ENCODE measurements at regions not wholly inside any gene's neighbourhood (a gene's known extent, or its start where the extent isn't known, plus 50 kb on each side); places are given as distances from the start of the nearest gene placed in this dataset.
"Not testable (repeated sequence)": the region's sequence is repeated elsewhere in the genome, so short reads cannot be mapped to it uniquely, and the experiment has no call there.

- not testable (repeated sequence) for DNase-seq; H3K36me3 Mint-ChIP-seq; H3K4me1 Mint-ChIP-seq; H3K27ac Mint-ChIP-seq; H3K4me3 Mint-ChIP-seq; H3K9me3 Mint-ChIP-seq; ATAC-seq (replicated peaks)
- peaks cover 48 to 69% of the 10 kb centered on the region in 2 donors for H3K27me3 Mint-ChIP-seq
Observed at GRCh38 chr11:71152312-71153004, 99.9 kb downstream of the SHANK2 start.

GRCh38 chr11:71151561-71151960, 100.8 kb downstream of the SHANK2 start:
- peaks cover 0 to 3% of the 10 kb centered on the region in 2 donors for H3K36me3 Mint-ChIP-seq
- no peak overlapping the region for H3K27ac Mint-ChIP-seq
- H3K4me3 Mint-ChIP-seq = no peak overlapping the region
- peaks cover 48 to 65% of the 10 kb centered on the region in 2 donors for H3K27me3 Mint-ChIP-seq
- H3K4me1 Mint-ChIP-seq = peaks cover 0 to 9% of the 10 kb centered on the region in 2 donors
- ATAC-seq (replicated peaks) (no peak), DNase-seq (no peak)
- H3K9me3 Mint-ChIP-seq = peaks cover 0 to 1% of the 10 kb centered on the region in 2 donors

GRCh38 chr11:71150859-71151258, 101.5 kb downstream of the SHANK2 start:
- peaks cover 0 to 1% of the 10 kb centered on the region in 2 donors for H3K9me3 Mint-ChIP-seq
- DNase-seq = no peak
- H3K36me3 Mint-ChIP-seq = peaks cover 0 to 3% of the 10 kb centered on the region in 2 donors
- no peak overlapping the region for H3K4me3 Mint-ChIP-seq
- no peak overlapping the region for H3K27ac Mint-ChIP-seq
- no peak for ATAC-seq (replicated peaks)
- peaks cover 0 to 9% of the 10 kb centered on the region in 2 donors for H3K4me1 Mint-ChIP-seq
- peaks cover 47 to 58% of the 10 kb centered on the region in 2 donors for H3K27me3 Mint-ChIP-seq

DNA sequence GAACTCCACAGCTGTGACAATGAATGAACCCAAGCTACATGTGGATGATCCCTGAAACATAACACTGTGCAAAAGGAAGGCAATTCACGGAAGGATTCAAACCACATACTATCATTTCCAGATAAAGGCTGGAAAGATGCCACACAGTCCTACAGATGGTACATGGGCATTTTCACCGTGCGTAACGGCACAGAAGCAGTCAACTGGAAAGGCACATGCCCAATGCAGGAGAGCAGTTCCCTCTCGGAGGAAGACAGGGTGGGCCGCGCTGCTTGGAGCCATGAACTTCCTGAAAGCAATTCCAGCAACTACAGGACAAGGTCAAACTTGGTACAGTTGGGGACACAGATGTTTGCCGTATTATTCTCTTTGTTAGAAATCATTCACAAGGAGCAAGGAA, 103.7 kb downstream of the SHANK2 start:
- peaks cover 0 to 3% of the 10 kb centered on the region in 2 donors for H3K36me3 Mint-ChIP-seq
- H3K27me3 Mint-ChIP-seq = peaks cover 42 to 45% of the 10 kb centered on the region in 2 donors
- no peak overlapping the region for H3K27ac Mint-ChIP-seq
- no peak overlapping the region for H3K4me3 Mint-ChIP-seq
- ATAC-seq (replicated peaks) (no peak), DNase-seq (no peak)
- H3K9me3 Mint-ChIP-seq = peaks cover 0 to 1% of the 10 kb centered on the region in 2 donors
- H3K4me1 Mint-ChIP-seq = peaks cover 0 to 9% of the 10 kb centered on the region in 2 donors

DNA sequence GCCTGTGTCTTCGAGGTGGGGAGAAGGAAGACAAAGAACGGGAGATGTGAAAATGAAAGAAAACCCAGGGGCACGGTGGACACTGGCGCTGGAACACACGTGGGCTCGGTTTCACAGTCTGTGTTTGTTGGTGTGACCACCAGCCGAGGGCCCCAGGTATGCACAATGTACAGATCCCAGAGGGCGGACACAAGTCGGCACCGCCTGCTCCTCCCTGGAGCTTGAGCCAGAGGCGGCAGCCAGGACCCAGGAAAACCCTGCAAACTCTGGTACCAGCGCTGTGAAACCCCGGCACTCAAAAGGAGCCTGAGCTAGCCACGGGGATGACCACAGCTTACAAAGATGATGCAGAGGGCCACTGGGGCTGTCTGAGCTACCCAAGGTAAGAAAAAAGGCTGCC, 105.0 kb downstream of the SHANK2 start:
- peaks cover 0 to 1% of the 10 kb centered on the region in 2 donors for H3K9me3 Mint-ChIP-seq
- no peak overlapping the region for H3K4me3 Mint-ChIP-seq
- ATAC-seq (replicated peaks) (no peak), DNase-seq (no peak)
- peaks cover 0 to 2% of the 10 kb centered on the region in 2 donors for H3K4me1 Mint-ChIP-seq
- H3K36me3 Mint-ChIP-seq = peaks cover 0 to 3% of the 10 kb centered on the region in 2 donors
- H3K27ac Mint-ChIP-seq = no peak overlapping the region
- H3K27me3 Mint-ChIP-seq = peaks cover 36 to 38% of the 10 kb centered on the region in 2 donors

- H3K4me1 Mint-ChIP-seq = no peaks in the 10 kb centered on the region
- no peak overlapping the region for H3K4me3 Mint-ChIP-seq
- ATAC-seq (replicated peaks) = no peak
- H3K36me3 Mint-ChIP-seq = peaks cover 0 to 3% of the 10 kb centered on the region in 2 donors
- peaks cover 0 to 1% of the 10 kb centered on the region in 2 donors for H3K9me3 Mint-ChIP-seq
- H3K27me3 Mint-ChIP-seq = peaks cover 33 to 34% of the 10 kb centered on the region in 2 donors
- no peak for DNase-seq
- H3K27ac Mint-ChIP-seq = no peak overlapping the region
Observed at GRCh38 chr11:71146846-71147245, 105.5 kb downstream of the SHANK2 start.

- H3K9me3 Mint-ChIP-seq = peaks cover 0 to 1% of the 10 kb centered on the region in 2 donors
- no peak overlapping the region for H3K27ac Mint-ChIP-seq
- H3K4me3 Mint-ChIP-seq = no peak overlapping the region
- peaks cover 27% of the 10 kb centered on the region in 2 donors for H3K27me3 Mint-ChIP-seq
- no peaks in the 10 kb centered on the region for H3K4me1 Mint-ChIP-seq
- no peaks in the 10 kb centered on the region for H3K36me3 Mint-ChIP-seq
- DNase-seq = no peak
- no peak for ATAC-seq (replicated peaks)
Observed at GRCh38 chr11:71145988-71146824, 106.2 kb downstream of the SHANK2 start.

DNA sequence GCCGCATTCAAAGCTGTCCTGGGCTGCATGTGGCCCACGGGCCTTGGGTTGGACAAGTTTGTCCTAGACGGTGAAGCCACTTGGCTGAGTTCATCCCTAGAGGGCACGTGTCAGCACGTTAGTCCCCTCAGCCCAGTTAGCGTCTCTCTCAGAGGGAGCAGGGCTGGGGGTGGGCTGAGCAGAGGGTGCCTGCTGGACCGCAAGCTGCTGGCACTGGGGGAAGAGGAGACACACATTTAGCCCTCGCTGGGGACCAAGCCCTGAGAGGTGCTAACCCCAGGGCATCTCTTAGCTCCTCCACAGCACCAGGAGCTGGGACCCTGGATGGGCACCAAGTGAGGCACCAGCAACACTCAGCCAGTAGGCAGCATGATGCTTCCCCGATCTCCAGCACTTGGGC, 107.0 kb downstream of the SHANK2 start:
- H3K27ac Mint-ChIP-seq = no peak overlapping the region
- no peak for DNase-seq
- peaks cover 21 to 26% of the 10 kb centered on the region in 2 donors for H3K27me3 Mint-ChIP-seq
- H3K36me3 Mint-ChIP-seq = no peaks in the 10 kb centered on the region
- H3K9me3 Mint-ChIP-seq = peaks cover 0 to 1% of the 10 kb centered on the region in 2 donors
- ATAC-seq (replicated peaks) = no peak
- H3K4me1 Mint-ChIP-seq = no peaks in the 10 kb centered on the region
- no peak overlapping the region for H3K4me3 Mint-ChIP-seq

DNA sequence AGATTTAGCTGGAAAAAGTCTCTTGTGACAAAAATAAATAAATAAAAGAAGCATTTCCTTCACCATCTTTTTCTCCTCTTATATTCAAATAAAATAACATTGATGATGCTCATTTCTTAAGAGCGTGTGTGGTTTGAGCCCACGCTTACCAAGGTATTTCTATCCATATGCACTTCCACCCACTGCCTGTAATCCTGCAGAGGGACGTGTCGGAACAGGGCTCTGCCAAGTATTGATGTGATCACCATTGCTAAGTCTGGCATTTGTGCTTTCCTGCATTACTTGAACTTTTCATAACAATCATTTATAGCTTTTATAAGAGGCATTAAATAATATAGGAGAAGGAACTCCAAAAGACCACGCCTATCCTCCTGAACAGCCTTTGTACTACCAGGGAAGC, 107.6 kb downstream of the SHANK2 start:
- ATAC-seq (replicated peaks) (no peak), DNase-seq (no peak)
- Mint-ChIP-seq H3K27me3 (peaks cover 21 to 26% of the 10 kb centered on the region in 2 donors), H3K36me3 (no peaks in the 10 kb centered on the region), H3K9me3 (peaks cover 0 to 1% of the 10 kb centered on the region in 2 donors), H3K4me3 (no peak overlapping the region), H3K27ac (no peak overlapping the region), H3K4me1 (no peaks in the 10 kb centered on the region)

GRCh38 chr11:71144010-71144409, 108.4 kb downstream of the SHANK2 start:
- peaks cover 14 to 19% of the 10 kb centered on the region in 2 donors for H3K27me3 Mint-ChIP-seq
- ATAC-seq (replicated peaks) (no peak), DNase-seq (no peak)
- no peaks in the 10 kb centered on the region for H3K4me1 Mint-ChIP-seq
- no peaks in the 10 kb centered on the region for H3K36me3 Mint-ChIP-seq
- no peak overlapping the region for H3K27ac Mint-ChIP-seq
- H3K9me3 Mint-ChIP-seq = no peaks in the 10 kb centered on the region
- H3K4me3 Mint-ChIP-seq = no peak overlapping the region

GRCh38 chr11:71140206-71140919, 112.0 kb downstream of the SHANK2 start:
- ATAC-seq (replicated peaks) (no peak), DNase-seq (no peak)
- Mint-ChIP-seq H3K27ac (no peak overlapping the region), H3K36me3 (no peaks in the 10 kb centered on the region), H3K27me3 (peaks cover 5 to 11% of the 10 kb centered on the region in 2 donors), H3K4me3 (no peak overlapping the region), H3K4me1 (no peaks in the 10 kb centered on the region), H3K9me3 (peaks cover 3 to 4% of the 10 kb centered on the region in 2 donors)

- no peak overlapping the region for H3K4me3 Mint-ChIP-seq
- DNase-seq (no peak), ATAC-seq (replicated peaks) (no peak)
- H3K27me3 Mint-ChIP-seq = peaks cover 5 to 15% of the 10 kb centered on the region in 2 donors
- H3K4me1 Mint-ChIP-seq = no peaks in the 10 kb centered on the region
- no peak overlapping the region for H3K27ac Mint-ChIP-seq
- peaks cover 6% of the 10 kb centered on the region in 2 donors for H3K9me3 Mint-ChIP-seq
- peaks cover 0 to 2% of the 10 kb centered on the region in 2 donors for H3K36me3 Mint-ChIP-seq
Observed at GRCh38 chr11:71139516-71140205, 112.7 kb downstream of the SHANK2 start.

GRCh38 chr11:71138737-71139425, 113.5 kb downstream of the SHANK2 start:
- DNase-seq (no peak), ATAC-seq (replicated peaks) (no peak)
- peaks cover 0 to 2% of the 10 kb centered on the region in 2 donors for H3K36me3 Mint-ChIP-seq
- no peak overlapping the region for H3K27ac Mint-ChIP-seq
- peaks cover 5 to 16% of the 10 kb centered on the region in 2 donors for H3K27me3 Mint-ChIP-seq
- H3K9me3 Mint-ChIP-seq = peaks cover 6% of the 10 kb centered on the region in 2 donors
- no peak overlapping the region for H3K4me3 Mint-ChIP-seq
- no peaks in the 10 kb centered on the region for H3K4me1 Mint-ChIP-seq

Measured in stimulated activated naive B cell treated with anti-CD40 and anti-IgM and Interleukin-4, amounts not matched to agents 10 μg/mL and 1 μg/mL and 100 μg/mL, for 72 hours (primary cell).